Ascending aorta (tissue), 2 donors: ENCODE measurements at regions not wholly inside any gene's neighbourhood (a gene's known extent, or its start where the extent isn't known, plus 50 kb on each side); places are given as distances from the start of the nearest gene placed in this dataset.

Source experiments
- DNase-seq, 2 donors: peaks; one replicate each; pipeline ENCODE4 v3.0.0-alpha.2; 2019; ENCODE audit warnings: low spot score in 2 of 2
- H3K27ac ChIP-seq, 2 donors: fragments of 200-600 bp; sonication (generic); one replicate each; pipeline ENCODE4 v1.5.1; 2016 to 2017; ENCODE audit warnings: mild to moderate bottlenecking in 1 of 2
- H3K27me3 ChIP-seq: fragments of 200-600 bp; sonication (generic); one replicate; pipeline ENCODE4 v1.5.1; 2017
- H3K36me3 ChIP-seq, 2 donors: fragments of 200-600 bp; sonication (generic); one replicate each; pipeline ENCODE4 v1.5.1; 2016
- H3K4me1 ChIP-seq, 2 donors: fragments of 200-600 bp; sonication (generic); one replicate each; pipeline ENCODE4 v1.5.1; 2016 to 2017; ENCODE audit warnings: mild to moderate bottlenecking in 1 of 2
- H3K4me3 ChIP-seq, 2 donors: fragments of 200-600 bp; sonication (generic); one replicate each; pipeline ENCODE4 v1.5.1; 2016 to 2017; ENCODE audit warnings: mild to moderate bottlenecking in 1 of 2
- H3K9me3 ChIP-seq, 2 donors: fragments of 200-600 bp; sonication (generic); one replicate each; pipeline ENCODE4 v1.5.1; 2016
- intact Hi-C: fragments of 100-400 bp; cut with DNase I; formaldehyde crosslinking; loops from one replicate; pipeline ENCODE4 v1.15.1; 2023
- TF ChIP-seq, protein P1 (sequence below), 3 experiments: fragments of 200-600 bp in 2 of 3; fragments of 450-650 bp in 1 of 3; sonication (generic) in 2 of 3; IDR thresholded peaks; one replicate each; pipeline ENCODE4 v1.5.1; 2016 to 2019; ENCODE audit warnings: antibody characterized with exemption in 3 of 3, mild to moderate bottlenecking in 1 of 3, moderate library complexity in 1 of 3

DNA sequence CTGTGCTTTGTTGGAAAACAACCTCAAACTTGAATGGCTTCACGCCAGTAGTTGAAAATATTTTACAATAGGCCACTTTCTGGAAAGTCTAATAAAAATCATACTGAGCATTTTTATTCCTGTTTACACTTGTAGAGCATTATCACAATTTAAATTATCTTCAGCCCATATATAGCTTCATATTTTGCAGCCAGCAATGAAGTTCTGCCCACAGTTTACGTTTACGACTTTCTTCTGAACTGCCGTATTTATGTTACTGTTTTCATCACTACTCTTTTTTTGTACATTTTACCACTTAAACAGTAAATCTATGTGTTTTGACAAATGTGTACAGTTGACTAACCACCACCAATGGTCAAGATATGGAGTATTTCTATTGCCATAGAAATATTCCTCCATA, 86.2 kb downstream of the COPS8 start:
- Histone ChIP-seq H3K27me3 (no peaks in the 10 kb centered on the region), H3K36me3 (no peaks in the 10 kb centered on the region), H3K4me1 (peaks cover 0 to 6% of the 10 kb centered on the region in 2 donors), H3K9me3 (peaks cover 3 to 9% of the 10 kb centered on the region in 2 donors), H3K4me3 (peak overlapping the region in 1 of 2 donors; percentile 31), H3K27ac (peak overlapping the region; percentile 24 to 32)
- TF ChIP-seq, protein P1, sequence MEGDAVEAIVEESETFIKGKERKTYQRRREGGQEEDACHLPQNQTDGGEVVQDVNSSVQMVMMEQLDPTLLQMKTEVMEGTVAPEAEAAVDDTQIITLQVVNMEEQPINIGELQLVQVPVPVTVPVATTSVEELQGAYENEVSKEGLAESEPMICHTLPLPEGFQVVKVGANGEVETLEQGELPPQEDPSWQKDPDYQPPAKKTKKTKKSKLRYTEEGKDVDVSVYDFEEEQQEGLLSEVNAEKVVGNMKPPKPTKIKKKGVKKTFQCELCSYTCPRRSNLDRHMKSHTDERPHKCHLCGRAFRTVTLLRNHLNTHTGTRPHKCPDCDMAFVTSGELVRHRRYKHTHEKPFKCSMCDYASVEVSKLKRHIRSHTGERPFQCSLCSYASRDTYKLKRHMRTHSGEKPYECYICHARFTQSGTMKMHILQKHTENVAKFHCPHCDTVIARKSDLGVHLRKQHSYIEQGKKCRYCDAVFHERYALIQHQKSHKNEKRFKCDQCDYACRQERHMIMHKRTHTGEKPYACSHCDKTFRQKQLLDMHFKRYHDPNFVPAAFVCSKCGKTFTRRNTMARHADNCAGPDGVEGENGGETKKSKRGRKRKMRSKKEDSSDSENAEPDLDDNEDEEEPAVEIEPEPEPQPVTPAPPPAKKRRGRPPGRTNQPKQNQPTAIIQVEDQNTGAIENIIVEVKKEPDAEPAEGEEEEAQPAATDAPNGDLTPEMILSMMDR (IDR thresholded peaks at IDR 0.05), result no peak
- DNase-seq, result no peak
- intact Hi-C loops, result loop anchor here (1.0 to 5.0 kb wide), 5 partner anchors 85 to 400 kb away; no protein-coding TSS in a partner anchor

DNA sequence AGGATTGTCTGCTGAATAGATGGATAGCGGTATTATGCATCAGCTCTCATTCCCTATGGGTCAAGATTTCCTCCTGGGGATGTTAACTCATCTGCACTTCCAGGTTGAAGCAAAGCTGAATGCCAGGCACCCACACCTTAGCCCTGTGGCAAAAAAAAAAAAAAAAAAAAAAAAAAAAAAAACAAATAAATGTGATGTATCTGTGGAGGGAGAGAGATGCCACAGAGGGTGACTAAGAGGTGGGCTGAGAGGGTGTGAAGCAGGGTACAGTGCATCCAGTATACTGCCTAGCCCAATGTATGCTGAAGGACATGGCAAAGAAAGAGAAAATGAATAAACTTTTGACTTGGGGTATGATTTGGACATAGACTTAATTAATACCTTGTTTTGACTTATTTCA, 91.4 kb downstream of the COPS8 start:
- intact Hi-C loops, result no loop called here
- no peak overlapping the region for H3K4me3 ChIP-seq
- peaks cover 0 to 9% of the 10 kb centered on the region in 2 donors for H3K9me3 ChIP-seq
- H3K36me3 ChIP-seq, result no peaks in the 10 kb centered on the region
- H3K27ac ChIP-seq, result no peak overlapping the region
- no peaks in the 10 kb centered on the region for H3K27me3 ChIP-seq
- DNase-seq, result no peak
- peaks cover 0 to under 1% of the 10 kb centered on the region in 2 donors for H3K4me1 ChIP-seq
- TF ChIP-seq, protein P1 (IDR thresholded peaks at IDR 0.05), result no peak

DNA sequence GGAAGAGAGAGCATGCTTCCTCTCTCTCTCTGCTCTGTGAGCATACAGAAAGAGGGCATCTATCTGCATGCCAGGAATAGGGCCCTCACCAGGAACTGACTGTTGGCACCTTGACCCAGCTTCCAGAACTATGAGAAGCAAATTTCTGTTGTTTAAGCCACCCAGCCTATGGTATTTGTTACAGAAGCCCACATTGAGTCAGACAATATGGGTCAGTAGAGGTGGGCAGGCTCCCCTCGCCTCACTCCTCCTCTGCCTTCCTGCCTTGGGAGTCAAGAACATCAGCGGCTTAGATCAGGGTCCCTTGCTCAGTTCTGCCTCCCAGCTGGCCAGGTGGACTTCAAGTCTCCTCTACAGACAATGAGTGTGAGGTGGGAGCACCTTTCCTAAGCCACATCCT, 92.3 kb downstream of the COPS8 start:
- Histone ChIP-seq H3K4me3 (no peak overlapping the region), H3K36me3 (no peaks in the 10 kb centered on the region), H3K4me1 (no peaks in the 10 kb centered on the region), H3K27ac (no peak overlapping the region), H3K27me3 (no peaks in the 10 kb centered on the region), H3K9me3 (peaks cover 0 to 9% of the 10 kb centered on the region in 2 donors)
- TF ChIP-seq, protein P1 (IDR thresholded peaks at IDR 0.05), result no peak
- DNase-seq, result no peak
- intact Hi-C loops, result no loop called here

DNA sequence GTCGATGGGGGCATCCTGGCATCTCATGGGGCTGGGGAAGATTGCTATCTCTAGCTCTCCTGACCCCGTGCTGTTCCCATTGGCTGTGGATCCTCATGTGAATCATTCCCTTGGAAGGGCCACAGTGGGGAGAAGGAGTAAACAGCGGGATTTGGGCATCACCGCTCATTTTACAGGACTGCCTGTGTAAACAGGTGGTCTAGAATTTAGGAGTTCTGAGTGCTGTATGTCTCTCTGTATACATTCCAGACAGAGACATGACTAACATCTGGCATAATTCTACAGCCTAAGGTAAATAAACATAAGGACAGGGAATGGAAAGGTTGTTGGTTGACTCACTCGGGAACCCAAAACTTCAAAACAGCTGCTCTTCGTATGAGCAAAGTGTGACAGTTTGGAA, 92.7 kb downstream of the COPS8 start:
- Histone ChIP-seq H3K4me3 (no peak overlapping the region), H3K36me3 (no peaks in the 10 kb centered on the region), H3K4me1 (no peaks in the 10 kb centered on the region), H3K27ac (no peak overlapping the region), H3K27me3 (no peaks in the 10 kb centered on the region), H3K9me3 (peaks cover 0 to 9% of the 10 kb centered on the region in 2 donors)
- TF ChIP-seq, protein P1 (IDR thresholded peaks at IDR 0.05), result no peak
- intact Hi-C loops, result no loop called here
- DNase-seq, result no peak

DNA sequence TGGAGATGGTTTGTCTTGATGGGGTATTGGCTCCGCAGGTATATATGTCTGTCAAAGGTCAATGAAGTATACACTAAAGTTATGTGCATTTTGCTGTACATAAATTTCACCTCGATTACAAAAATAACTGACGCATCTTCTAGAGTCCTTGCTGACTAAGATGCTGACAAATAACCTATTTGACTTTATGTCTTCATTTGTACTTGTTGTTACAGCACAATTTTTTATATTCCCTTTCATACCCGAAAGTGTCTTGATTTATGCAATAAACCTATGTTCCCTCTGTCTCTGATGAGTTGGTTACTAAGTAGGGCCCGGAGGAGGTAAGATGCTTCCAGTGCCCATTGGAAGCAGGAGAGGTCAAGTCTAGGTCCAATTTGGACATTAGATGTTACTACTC, 93.5 kb downstream of the COPS8 start:
- no peak for DNase-seq
- no peaks in the 10 kb centered on the region for H3K36me3 ChIP-seq
- intact Hi-C loops, result no loop called here
- no peaks in the 10 kb centered on the region for H3K27me3 ChIP-seq
- no peaks in the 10 kb centered on the region for H3K4me1 ChIP-seq
- TF ChIP-seq, protein P1 (IDR thresholded peaks at IDR 0.05), result no peak
- peaks cover 0 to 5% of the 10 kb centered on the region in 2 donors for H3K9me3 ChIP-seq
- no peak overlapping the region for H3K4me3 ChIP-seq
- H3K27ac ChIP-seq, result no peak overlapping the region

DNA sequence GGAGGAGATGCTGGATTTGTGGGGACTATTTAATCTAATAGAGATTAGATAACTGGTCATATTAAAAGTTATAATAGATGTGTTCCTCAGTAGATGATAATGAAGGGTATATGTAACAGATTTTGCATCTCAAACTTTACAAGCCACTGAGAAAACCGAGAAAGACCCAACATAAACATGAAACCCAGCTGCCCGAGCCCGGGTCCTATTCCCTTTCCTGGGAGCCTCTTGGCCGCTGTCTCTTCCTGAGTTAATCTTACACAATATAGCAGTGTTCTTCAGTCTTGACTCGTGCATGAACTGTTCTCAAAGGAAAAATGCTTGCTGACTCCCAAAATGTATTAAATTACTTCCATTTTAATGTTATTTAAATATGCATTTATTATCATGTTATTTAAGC, 94.5 kb downstream of the COPS8 start:
- TF ChIP-seq, protein P1 (IDR thresholded peaks at IDR 0.05), result no peak
- DNase-seq, result no peak
- H3K27me3 ChIP-seq, result no peaks in the 10 kb centered on the region
- no peaks in the 10 kb centered on the region for H3K4me1 ChIP-seq
- peaks cover 0 to 4% of the 10 kb centered on the region in 2 donors for H3K9me3 ChIP-seq
- no peak overlapping the region for H3K4me3 ChIP-seq
- intact Hi-C loops, result no loop called here
- no peak overlapping the region for H3K27ac ChIP-seq
- H3K36me3 ChIP-seq, result no peaks in the 10 kb centered on the region
